Upper lobe of left lung (tissue), 6 donors: ENCODE measurements at regions not wholly inside any gene's neighbourhood (a gene's known extent, or its start where the extent isn't known, plus 50 kb on each side); places are given as distances from the start of the nearest gene placed in this dataset.

Source experiments
- ATAC-seq, 2 donors: fragments of 200-7000 bp; cut with Tn5 transposase; one replicate each; pipeline ENCODE4 v1.9.1; 2022; ENCODE audit warnings: mild to moderate bottlenecking in 2 of 2, moderate library complexity in 2 of 2; ENCODE audit not compliant: low FRiP score in 2 of 2
- DNase-seq, 2 donors: peaks; one replicate each; pipeline ENCODE4 v3.0.0-alpha.2; 2019 to 2020
- H3K27ac ChIP-seq, 4 donors: fragments of 200-600 bp; sonication (generic); one replicate each; pipeline ENCODE4 v1.5.1; 2016 to 2019
- H3K27me3 ChIP-seq, 4 donors: fragments of 200-600 bp; sonication (generic); one replicate each; pipeline ENCODE4 v1.5.1; 2017 to 2019
- H3K36me3 ChIP-seq, 4 donors: fragments of 200-600 bp; sonication (generic); one replicate each; pipeline ENCODE4 v1.5.1; 2016 to 2019
- H3K4me1 ChIP-seq, 4 donors: fragments of 200-600 bp; sonication (generic); one replicate each; pipeline ENCODE4 v1.5.1; 2018 to 2019
- H3K4me3 ChIP-seq, 4 donors: fragments of 200-600 bp; sonication (generic); one replicate each; pipeline ENCODE4 v1.5.1; 2017 to 2019; ENCODE audit warnings: mild to moderate bottlenecking in 2 of 4, moderate library complexity in 1 of 4
- H3K9me3 ChIP-seq, 4 donors: fragments of 200-600 bp; sonication (generic); one replicate each; pipeline ENCODE4 v1.5.1; 2018 to 2019
- EP300 ChIP-seq, 4 donors: sonication (generic); formaldehyde crosslinking; IDR thresholded peaks; one replicate each; pipeline ENCODE4 v1.5.1; 2017; ENCODE audit warnings: antibody characterized with exemption in 4 of 4, control low read depth in 2 of 4
- POLR2A ChIP-seq, 4 donors: fragments of 450-650 bp; IDR thresholded peaks; one replicate each; pipeline ENCODE4 v1.5.1; 2016 to 2017; ENCODE audit warnings: antibody characterized with exemption in 4 of 4, mild to moderate bottlenecking in 2 of 4
- POLR2AphosphoS5 ChIP-seq, 2 donors: sonication (generic); formaldehyde crosslinking; IDR thresholded peaks; one replicate each; pipeline ENCODE4 v1.5.1; 2017; ENCODE audit warnings: antibody characterized with exemption in 2 of 2
- WGBS, 2 donors: methylation state at CpG; one replicate each; pipeline ENCODE4 v1.1.5; 2017 to 2018; 5-methylcytosine and 5-hydroxymethylcytosine counted together
- TF ChIP-seq, protein P1 (sequence below), 6 experiments: fragments of 450-650 bp in 4 of 6; fragments of 200-600 bp in 2 of 6; sonication (generic) in 2 of 6; IDR thresholded peaks; one replicate each; pipeline ENCODE4 v1.5.1; 2016 to 2019; ENCODE audit warnings: antibody characterized with exemption in 6 of 6
- donor health status: DM: no; HTN: no; CAD: no; lungs with moderate emphysema.
- donor health status: DM: no; HTN: yes; CAD: no; lungs with severe emphysema.

GRCh38 chr2:100632037-100632436 lies 69.2 kb downstream of the PDCL3 start:
- H3K27ac ChIP-seq = no peak overlapping the region
- no peaks in the 10 kb centered on the region for H3K4me1 ChIP-seq
- no peaks in the 10 kb centered on the region for H3K36me3 ChIP-seq
- no peaks in the 10 kb centered on the region for H3K9me3 ChIP-seq
- H3K27me3 ChIP-seq = no peaks in the 10 kb centered on the region
- H3K4me3 ChIP-seq = no peak overlapping the region
- TF ChIP-seq POLR2A (IDR thresholded peaks at IDR 0.05) (no peak), POLR2AphosphoS5 (IDR thresholded peaks at IDR 0.05) (no peak), EP300 (IDR thresholded peaks at IDR 0.05) (no peak)
- TF ChIP-seq, protein P1, sequence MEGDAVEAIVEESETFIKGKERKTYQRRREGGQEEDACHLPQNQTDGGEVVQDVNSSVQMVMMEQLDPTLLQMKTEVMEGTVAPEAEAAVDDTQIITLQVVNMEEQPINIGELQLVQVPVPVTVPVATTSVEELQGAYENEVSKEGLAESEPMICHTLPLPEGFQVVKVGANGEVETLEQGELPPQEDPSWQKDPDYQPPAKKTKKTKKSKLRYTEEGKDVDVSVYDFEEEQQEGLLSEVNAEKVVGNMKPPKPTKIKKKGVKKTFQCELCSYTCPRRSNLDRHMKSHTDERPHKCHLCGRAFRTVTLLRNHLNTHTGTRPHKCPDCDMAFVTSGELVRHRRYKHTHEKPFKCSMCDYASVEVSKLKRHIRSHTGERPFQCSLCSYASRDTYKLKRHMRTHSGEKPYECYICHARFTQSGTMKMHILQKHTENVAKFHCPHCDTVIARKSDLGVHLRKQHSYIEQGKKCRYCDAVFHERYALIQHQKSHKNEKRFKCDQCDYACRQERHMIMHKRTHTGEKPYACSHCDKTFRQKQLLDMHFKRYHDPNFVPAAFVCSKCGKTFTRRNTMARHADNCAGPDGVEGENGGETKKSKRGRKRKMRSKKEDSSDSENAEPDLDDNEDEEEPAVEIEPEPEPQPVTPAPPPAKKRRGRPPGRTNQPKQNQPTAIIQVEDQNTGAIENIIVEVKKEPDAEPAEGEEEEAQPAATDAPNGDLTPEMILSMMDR (IDR thresholded peaks at IDR 0.05) = no peak
- DNase-seq (no peak), ATAC-seq (no peak)
- 83 to 94% methylated on average over 6 to 7 of the region's 7 CpGs for WGBS, 2 donors

- no peak for DNase-seq
- WGBS, 2 donors = 89 to 95% methylated on average over 4 of the region's 4 CpGs
- no peaks in the 10 kb centered on the region for H3K27me3 ChIP-seq
- no peak overlapping the region for H3K27ac ChIP-seq
- no peaks in the 10 kb centered on the region for H3K36me3 ChIP-seq
- H3K4me1 ChIP-seq = no peaks in the 10 kb centered on the region
- no peak overlapping the region for H3K4me3 ChIP-seq
- ATAC-seq = no peak
- no peak for TF ChIP-seq POLR2AphosphoS5 (IDR thresholded peaks at IDR 0.05)
- TF ChIP-seq EP300 (IDR thresholded peaks at IDR 0.05) = no peak
- TF ChIP-seq, protein P1 (IDR thresholded peaks at IDR 0.05) = no peak
- no peaks in the 10 kb centered on the region for H3K9me3 ChIP-seq
These were observed 70.0 kb downstream of the PDCL3 start for GRCh38 chr2:100632759-100633158.

GRCh38 chr2:100639588-100640390 lies 77.0 kb downstream of the PDCL3 start:
- DNase-seq (no peak), ATAC-seq (no peak)
- no peaks in the 10 kb centered on the region for H3K27me3 ChIP-seq
- H3K27ac ChIP-seq = no peak overlapping the region
- peaks cover 0 to 5% (median 0%) of the 10 kb centered on the region in 4 donors for H3K4me1 ChIP-seq
- WGBS, 2 donors = 59 to 76% methylated on average over 13 to 14 of the region's 14 CpGs
- no peaks in the 10 kb centered on the region for H3K9me3 ChIP-seq
- TF ChIP-seq EP300 (IDR thresholded peaks at IDR 0.05) (no peak), POLR2A (IDR thresholded peaks at IDR 0.05) (no peak), POLR2AphosphoS5 (IDR thresholded peaks at IDR 0.05) (no peak)
- TF ChIP-seq, protein P1 (IDR thresholded peaks at IDR 0.05) = no peak
- no peaks in the 10 kb centered on the region for H3K36me3 ChIP-seq
- H3K4me3 ChIP-seq = no peak overlapping the region

DNA sequence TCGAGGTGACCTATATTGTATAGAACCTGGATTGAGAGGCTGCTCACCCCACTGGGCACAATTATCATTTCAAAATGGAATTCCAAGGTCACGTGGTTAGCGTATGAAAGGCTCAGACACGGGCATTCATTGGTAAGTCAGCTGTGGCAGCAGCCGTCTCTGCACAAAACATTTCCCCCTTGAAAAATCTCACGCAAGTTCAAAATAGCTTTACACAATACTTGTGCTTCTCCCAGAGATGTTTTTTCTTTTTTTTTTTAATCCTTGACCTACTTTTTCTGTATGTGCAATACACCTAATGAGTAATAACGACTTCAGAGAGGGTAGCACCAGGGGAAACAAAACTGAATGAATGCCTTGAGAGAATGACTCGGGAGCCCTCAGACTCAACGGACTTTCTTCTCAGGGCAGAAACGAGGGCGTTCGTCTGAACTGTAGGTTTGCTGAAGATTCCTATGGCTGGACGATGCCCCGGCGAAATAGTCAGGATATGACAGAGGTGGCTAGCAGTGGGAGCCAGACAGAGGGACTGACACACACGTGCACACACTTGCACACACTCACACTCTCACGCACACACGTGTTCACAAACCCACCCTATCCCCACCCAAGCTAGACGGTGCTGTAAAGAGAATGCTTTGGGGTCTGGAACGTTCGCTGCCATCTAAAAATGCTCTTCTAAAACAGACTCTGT lies 77.8 kb downstream of the PDCL3 start:
- WGBS, 2 donors = 70 to 77% methylated on average over 18 to 21 of the region's 21 CpGs
- Histone ChIP-seq H3K9me3 (no peaks in the 10 kb centered on the region), H3K4me3 (no peak overlapping the region), H3K36me3 (no peaks in the 10 kb centered on the region), H3K4me1 (peaks cover 0 to 5% (median 0%) of the 10 kb centered on the region in 4 donors), H3K27me3 (no peaks in the 10 kb centered on the region), H3K27ac (no peak overlapping the region)
- ATAC-seq = peak in 1 of 2 donors; percentile 34
- TF ChIP-seq, protein P1 (IDR thresholded peaks at IDR 0.05) = no peak
- TF ChIP-seq EP300 (IDR thresholded peaks at IDR 0.05) = no peak
- TF ChIP-seq POLR2A (IDR thresholded peaks at IDR 0.05) = no peak
- TF ChIP-seq POLR2AphosphoS5 (IDR thresholded peaks at IDR 0.05) = no peak
- DNase-seq = no peak
